K562 (cell line): ENCODE measurements at regions not wholly inside any gene's neighbourhood (a gene's known extent, or its start where the extent isn't known, plus 50 kb on each side); places are given as distances from the start of the nearest gene placed in this dataset.

Experiments used
- AFF1 ChIP-seq, 2 experiments: fragments of 450-650 bp; IDR thresholded peaks; 2 replicates each; pipeline ENCODE4 v1.6.1; 2018; ENCODE audit warnings: mild to moderate bottlenecking in 2 of 2, low read depth in 1 of 2; ENCODE audit not compliant: partially characterized antibody in 2 of 2
- ARNT ChIP-seq, 2 experiments: fragments of 450-650 bp; IDR thresholded peaks; 2 replicates each; pipeline ENCODE4 v1.6.1; 2016; ENCODE audit warnings: mild to moderate bottlenecking in 1 of 2
- CBX1 ChIP-seq: sonication (generic); IDR thresholded peaks from 2 replicates; pipeline ENCODE4 v1.6.1; 2016; ENCODE audit warnings: antibody characterized with exemption, low read depth, mild to moderate bottlenecking
- CEBPG ChIP-seq, 3 experiments: fragments of 200-800 bp in 1 of 3; sonication (Bioruptor generic) in 1 of 3; sonication (generic) in 1 of 3; formaldehyde crosslinking in 1 of 3; IDR thresholded peaks in 2 of 3; conservative IDR thresholded peaks in 1 of 3; 2 replicates each; pipeline versions ENCODE4 v1.6.1 to v1.8.0; 2016 to 2022; ENCODE audit warnings: missing compliant biosample characterization in 2 of 3, missing genetic modification characterization in 2 of 3, mild to moderate bottlenecking in 1 of 3, missing genetic modification reagents in 1 of 3
- E2F3 ChIP-seq: fragments of 250-450 bp; sonication (Bioruptor Pico); IDR thresholded peaks from 2 replicates; pipeline ENCODE4 v1.4.0; 2020; ENCODE audit warnings: mild to moderate bottlenecking
- FOXJ3 ChIP-seq: sonication (generic); formaldehyde crosslinking; IDR thresholded peaks from 2 replicates; pipeline ENCODE4 v1.4.0; 2020; ENCODE audit warnings: mild to moderate bottlenecking, missing genetic modification reagents
- HMBOX1 ChIP-seq: sonication (generic); IDR thresholded peaks from 2 replicates; pipeline ENCODE4 v1.6.1; 2016
- NR2C2 ChIP-seq, 2 experiments: fragments of 200-800 bp in 1 of 2; sonication (Bioruptor generic) in 1 of 2; sonication (generic) in 1 of 2; formaldehyde crosslinking in 1 of 2; IDR thresholded peaks; 2 replicates each; pipeline versions ENCODE4 v1.6.1 to v1.8.0; 2016 to 2022; ENCODE audit warnings: mild to moderate bottlenecking in 1 of 2, missing compliant biosample characterization in 1 of 2, missing genetic modification characterization in 1 of 2, missing genetic modification reagents in 1 of 2
- SRF ChIP-seq, 2 experiments: fragments of 250-450, 450-650 bp in 1 of 2; sonication (Bioruptor Pico) in 1 of 2; sonication (generic) in 1 of 2; formaldehyde crosslinking; IDR thresholded peaks; 2 replicates each; pipeline versions ENCODE4 v1.5.0 to v1.5.1; 2020 to 2022; ENCODE audit warnings: mild to moderate bottlenecking in 1 of 2, missing genetic modification reagents in 1 of 2
- STAG1 ChIP-seq: sonication (generic); formaldehyde crosslinking; IDR thresholded peaks from 2 replicates; pipeline ENCODE4 v1.5.0; 2020; ENCODE audit warnings: missing genetic modification reagents, borderline replicate concordance
- TEAD4 ChIP-seq, 2 experiments: sonication (generic) in 1 of 2; formaldehyde crosslinking in 1 of 2; IDR thresholded peaks; 2 replicates each; pipeline versions ENCODE4 v1.6.1 to v1.8.0; 2012 to 2022; ENCODE audit warnings: borderline replicate concordance in 1 of 2, inconsistent platforms in 1 of 2, low read length in 1 of 2, mild to moderate bottlenecking in 1 of 2, missing genetic modification reagents in 1 of 2
- ZNF507 ChIP-seq: conservative IDR thresholded peaks from 2 replicates; pipeline ENCODE4 v1.6.1; 2017; ENCODE audit warnings: missing genetic modification characterization, missing compliant biosample characterization
- TF ChIP-seq, protein P1 (sequence below): fragments of 450-650 bp; formaldehyde crosslinking; IDR thresholded peaks from 2 replicates; pipeline ENCODE4 v1.4.0; 2020; ENCODE audit warnings: mild to moderate bottlenecking, moderate library complexity
- TF ChIP-seq, protein P2 (sequence below): fragments of 250-450 bp; sonication (Bioruptor Pico); IDR thresholded peaks from 2 replicates; pipeline ENCODE4 v1.5.0; 2021

DNA sequence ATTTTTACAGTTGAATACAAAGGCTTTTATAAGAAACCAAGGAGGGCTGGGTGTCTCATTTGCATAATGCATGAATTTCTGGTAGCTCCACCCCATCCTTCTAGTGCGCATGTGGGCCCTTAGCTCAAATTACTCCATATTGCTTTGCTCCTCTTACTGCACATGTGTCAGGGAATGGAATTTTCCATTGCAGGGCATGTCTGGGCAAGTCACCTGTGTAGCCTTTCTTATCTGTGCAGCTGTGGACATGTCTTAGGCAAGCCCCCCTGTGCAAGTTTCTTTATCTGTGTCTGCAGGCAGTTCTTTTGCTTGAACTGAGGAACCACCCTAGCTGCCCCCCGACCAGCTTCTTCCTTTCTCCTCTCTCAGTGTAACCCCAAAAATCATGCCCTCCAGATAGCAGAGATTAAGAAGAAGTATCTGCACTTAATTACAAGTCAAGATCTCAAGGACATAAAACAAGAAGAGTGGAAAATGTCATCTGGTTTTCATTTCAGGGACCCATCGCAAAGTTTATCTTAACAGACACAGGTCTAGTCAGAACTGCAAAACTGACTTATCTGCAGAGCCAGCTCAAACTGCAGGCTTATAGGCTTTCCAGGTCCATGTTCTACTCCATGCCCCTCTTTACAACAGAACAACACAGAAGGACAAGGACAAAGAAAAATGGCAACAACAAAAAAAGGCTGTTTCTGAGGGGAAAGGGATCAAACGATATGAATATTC, 137.9 kb upstream of the HS3ST4 start (continued):
- no peak for TF ChIP-seq E2F3 (CRISPR knock-in tag)
- TF ChIP-seq, protein P1, sequence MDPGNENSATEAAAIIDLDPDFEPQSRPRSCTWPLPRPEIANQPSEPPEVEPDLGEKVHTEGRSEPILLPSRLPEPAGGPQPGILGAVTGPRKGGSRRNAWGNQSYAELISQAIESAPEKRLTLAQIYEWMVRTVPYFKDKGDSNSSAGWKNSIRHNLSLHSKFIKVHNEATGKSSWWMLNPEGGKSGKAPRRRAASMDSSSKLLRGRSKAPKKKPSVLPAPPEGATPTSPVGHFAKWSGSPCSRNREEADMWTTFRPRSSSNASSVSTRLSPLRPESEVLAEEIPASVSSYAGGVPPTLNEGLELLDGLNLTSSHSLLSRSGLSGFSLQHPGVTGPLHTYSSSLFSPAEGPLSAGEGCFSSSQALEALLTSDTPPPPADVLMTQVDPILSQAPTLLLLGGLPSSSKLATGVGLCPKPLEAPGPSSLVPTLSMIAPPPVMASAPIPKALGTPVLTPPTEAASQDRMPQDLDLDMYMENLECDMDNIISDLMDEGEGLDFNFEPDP = no peak
- TF ChIP-seq ARNT (IDR thresholded peaks at IDR 0.05) = peak; percentile 54 to 60; a peak in 1 of 4 replicates
- no peak for TF ChIP-seq NR2C2 (CRISPR knock-in tag; IDR thresholded peaks at IDR 0.05)
- TF ChIP-seq NR2C2 (tag; IDR thresholded peaks at IDR 0.05) = 0 out of 2 replicates have a peak, but pooled peaks have one; percentile 7
- no peak for TF ChIP-seq AFF1 (IDR thresholded peaks at IDR 0.05; ENCODE audit: low read depth in 1 of 2, partially characterized antibody in 2 of 2)
- TF ChIP-seq TEAD4 (IDR thresholded peaks at IDR 0.05; ENCODE audit: low read length) = peak; percentile 93
- no peak for TF ChIP-seq TEAD4 (CRISPR knock-in tag; IDR thresholded peaks at IDR 0.05; ENCODE audit: borderline replicate concordance)
- TF ChIP-seq ZNF507 (tag) = no peak
- TF ChIP-seq CBX1 = no peak
- no peak for TF ChIP-seq FOXJ3
- no peak; a peak in 1 of 4 replicates for TF ChIP-seq SRF (CRISPR knock-in tag; IDR thresholded peaks at IDR 0.05)
- TF ChIP-seq STAG1 (CRISPR knock-in tag) = no peak
- TF ChIP-seq, protein P2, sequence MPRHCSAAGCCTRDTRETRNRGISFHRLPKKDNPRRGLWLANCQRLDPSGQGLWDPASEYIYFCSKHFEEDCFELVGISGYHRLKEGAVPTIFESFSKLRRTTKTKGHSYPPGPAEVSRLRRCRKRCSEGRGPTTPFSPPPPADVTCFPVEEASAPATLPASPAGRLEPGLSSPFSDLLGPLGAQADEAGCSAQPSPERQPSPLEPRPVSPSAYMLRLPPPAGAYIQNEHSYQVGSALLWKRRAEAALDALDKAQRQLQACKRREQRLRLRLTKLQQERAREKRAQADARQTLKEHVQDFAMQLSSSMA = no peak
- no peak for TF ChIP-seq HMBOX1
- no peak for TF ChIP-seq CEBPG (CRISPR knock-in tag; IDR thresholded peaks at IDR 0.05)
- no peak; a peak in 1 of 4 replicates for TF ChIP-seq CEBPG (tag; conservative IDR thresholded peaks at IDR 0.05 in 1 of 2, IDR thresholded peaks at IDR 0.05 in 1 of 2)
